Effector CD4-positive, alpha-beta T cell (primary cell): ENCODE measurements at regions not wholly inside any gene's neighbourhood (a gene's known extent, or its start where the extent isn't known, plus 50 kb on each side); places are given as distances from the start of the nearest gene placed in this dataset.

Experiments
- DNase-seq: peaks from one replicate; pipeline ENCODE4 v3.0.0-alpha.2; 2020

GRCh38 chr12:93181409-93181965, 196.2 kb upstream of the NUDT4 start:
- no peak for DNase-seq

- no peak for DNase-seq
Measured at GRCh38 chr12:93183940-93184671, 193.6 kb upstream of the NUDT4 start.

- DNase-seq = no peak
Measured at GRCh38 chr12:93184672-93185368, 192.9 kb upstream of the NUDT4 start.

- DNase-seq = no peak
Measured at GRCh38 chr12:93185369-93185741, 192.4 kb upstream of the NUDT4 start.

GRCh38 chr12:93186131-93186530, 191.6 kb upstream of the NUDT4 start:
- DNase-seq = no peak

GRCh38 chr12:93186621-93187020, 191.1 kb upstream of the NUDT4 start:
- no peak for DNase-seq

- no peak for DNase-seq
Measured at GRCh38 chr12:93191423-93191822, 186.3 kb upstream of the NUDT4 start.

- DNase-seq = no peak
Measured at GRCh38 chr12:93191956-93192355, 185.8 kb upstream of the NUDT4 start.

GRCh38 chr12:93192878-93193277, 184.8 kb upstream of the NUDT4 start:
- DNase-seq = no peak

GRCh38 chr12:93195511-93195910, 182.2 kb upstream of the NUDT4 start:
- DNase-seq = no peak

GRCh38 chr12:93197067-93197593, 180.6 kb upstream of the NUDT4 start:
- DNase-seq = no peak

GRCh38 chr12:93198086-93198485, 179.6 kb upstream of the NUDT4 start:
- no peak for DNase-seq

GRCh38 chr12:93199831-93200236, 177.9 kb upstream of the NUDT4 start:
- DNase-seq = no peak

- DNase-seq = no peak
Measured at GRCh38 chr12:93200291-93200917, 177.3 kb upstream of the NUDT4 start.

GRCh38 chr12:93201990-93202389, 175.7 kb upstream of the NUDT4 start:
- no peak for DNase-seq

- DNase-seq = no peak
Measured at GRCh38 chr12:93202688-93203087, 175.0 kb upstream of the NUDT4 start.

GRCh38 chr12:93203361-93203760, 174.4 kb upstream of the NUDT4 start:
- no peak for DNase-seq

- no peak for DNase-seq
Measured at GRCh38 chr12:93204896-93205295, 172.8 kb upstream of the NUDT4 start.

GRCh38 chr12:93205361-93205760, 172.4 kb upstream of the NUDT4 start:
- DNase-seq = no peak

- no peak for DNase-seq
Measured at GRCh38 chr12:93208011-93208410, 169.7 kb upstream of the NUDT4 start.

- no peak for DNase-seq
Measured at GRCh38 chr12:93214523-93215289, 163.0 kb upstream of the NUDT4 start.

GRCh38 chr12:93215290-93215678, 162.4 kb upstream of the NUDT4 start:
- no peak for DNase-seq

GRCh38 chr12:93219947-93220346, 157.8 kb upstream of the NUDT4 start:
- no peak for DNase-seq
